ENCODE measurements at regions not wholly inside any gene's neighbourhood (a gene's known extent, or its start where the extent isn't known, plus 50 kb on each side); places are given as distances from the start of the nearest gene placed in this dataset.
"Not testable (repeated sequence)": the region's sequence is repeated elsewhere in the genome, so short reads cannot be mapped to it uniquely, and the experiment has no call there.

- TF ChIP-seq CTCF (IDR thresholded peaks at IDR 0.05) = no peak
- DNase-seq = no peak
Observed at GRCh38 chr1:4227986-4228385, 327.9 kb upstream of the C1orf174 start.

GRCh38 chr1:4253935-4254334, 353.9 kb upstream of the C1orf174 start:
- Histone ChIP-seq H3K4me3 (no peak overlapping the region), H3K9me3 (peaks cover 0 to 8% (median 0%) of the 10 kb centered on the region in 3 donors), H3K27ac (no peak overlapping the region), H3K27me3 (no peaks in the 10 kb centered on the region), H3K36me3 (no peaks in the 10 kb centered on the region), H3K4me1 (no peaks in the 10 kb centered on the region)
- no peak for TF ChIP-seq CTCF (IDR thresholded peaks at IDR 0.05)
- DNase-seq = no peak
- intact Hi-C loops (cut with DNase I; ENCODE audit: low total_unique reads) = no loop called here

More at GRCh38 chr1:4227986-4228385, 327.9 kb upstream of the C1orf174 start:
- Histone ChIP-seq H3K36me3 (no peaks in the 10 kb centered on the region), H3K27ac (no peak overlapping the region), H3K9me3 (no peaks in the 10 kb centered on the region), H3K4me1 (no peaks in the 10 kb centered on the region), H3K4me3 (no peak overlapping the region), H3K27me3 (no peaks in the 10 kb centered on the region)
- intact Hi-C loops (cut with DNase I; ENCODE audit: low total_unique reads) = no loop called here

- Histone ChIP-seq H3K36me3 (no peaks in the 10 kb centered on the region), H3K9me3 (peaks cover 0 to 8% (median 0%) of the 10 kb centered on the region in 3 donors), H3K27ac (no peak overlapping the region), H3K4me3 (no peak overlapping the region), H3K4me1 (no peaks in the 10 kb centered on the region), H3K27me3 (no peaks in the 10 kb centered on the region)
- intact Hi-C loops (cut with DNase I; ENCODE audit: low total_unique reads) = no loop called here
- no peak for DNase-seq
- no peak for TF ChIP-seq CTCF (IDR thresholded peaks at IDR 0.05)
Observed at GRCh38 chr1:4256351-4256750, 356.3 kb upstream of the C1orf174 start.

- H3K27me3 ChIP-seq; DNase-seq; H3K4me1 ChIP-seq; H3K36me3 ChIP-seq; H3K9me3 ChIP-seq; intact Hi-C loops (cut with DNase I; ENCODE audit: low total_unique reads); H3K4me3 ChIP-seq; H3K27ac ChIP-seq: not testable (repeated sequence)
Observed at GRCh38 chr1:4258146-4258777, 358.2 kb upstream of the C1orf174 start.

GRCh38 chr1:4261327-4261726, 361.3 kb upstream of the C1orf174 start:
- H3K27ac ChIP-seq = no peak overlapping the region
- no peak for TF ChIP-seq CTCF (IDR thresholded peaks at IDR 0.05)
- no peak for DNase-seq
- H3K4me1 ChIP-seq = no peaks in the 10 kb centered on the region
- H3K27me3 ChIP-seq = no peaks in the 10 kb centered on the region
- peaks cover 0 to 8% (median 0%) of the 10 kb centered on the region in 3 donors for H3K9me3 ChIP-seq
- intact Hi-C loops (cut with DNase I; ENCODE audit: low total_unique reads) = no loop called here
- H3K36me3 ChIP-seq = no peaks in the 10 kb centered on the region
- H3K4me3 ChIP-seq = no peak overlapping the region

GRCh38 chr1:4262665-4263064, 362.6 kb upstream of the C1orf174 start:
- DNase-seq = no peak
- no peak for TF ChIP-seq CTCF (IDR thresholded peaks at IDR 0.05)
- Histone ChIP-seq H3K27ac (no peak overlapping the region), H3K36me3 (no peaks in the 10 kb centered on the region), H3K9me3 (peaks cover 0 to 8% (median 0%) of the 10 kb centered on the region in 3 donors), H3K27me3 (no peaks in the 10 kb centered on the region), H3K4me1 (no peaks in the 10 kb centered on the region), H3K4me3 (no peak overlapping the region)
- intact Hi-C loops (cut with DNase I; ENCODE audit: low total_unique reads) = no loop called here

All from tibial artery (tissue), 4 donors.